HepG2 (cell line): ENCODE measurements at regions not wholly inside any gene's neighbourhood (a gene's known extent, or its start where the extent isn't known, plus 50 kb on each side); places are given as distances from the start of the nearest gene placed in this dataset.

ENCODE experiments used
- CTCF ChIP-seq: sonication (generic); formaldehyde crosslinking; IDR thresholded peaks from 2 replicates; pipeline ENCODE4 v1.5.0; 2020; ENCODE audit warnings: mild to moderate bottlenecking, missing genetic modification reagents, moderate library complexity
- HDAC6 ChIP-seq: fragments of 200-600 bp; sonication (generic); IDR thresholded peaks from 2 replicates; pipeline ENCODE4 v1.7.0; 2017; ENCODE audit warnings: mild to moderate bottlenecking, antibody characterized with exemption, low read length, low read depth
- REST ChIP-seq, 2 experiments: IDR thresholded peaks; 2 replicates each; pipeline ENCODE4 v1.6.1; 2011 to 2012; ENCODE audit warnings: low read length in 2 of 2, borderline replicate concordance in 1 of 2, low read depth in 1 of 2, mild to moderate bottlenecking in 1 of 2, moderate library complexity in 1 of 2
- ZNF235 ChIP-seq: sonication (generic); formaldehyde crosslinking; IDR thresholded peaks from 2 replicates; pipeline ENCODE4 v1.8.1; 2023; ENCODE audit warnings: mild to moderate bottlenecking, missing genetic modification reagents, borderline replicate concordance
- ZNF274 ChIP-seq: sonication (generic); formaldehyde crosslinking; IDR thresholded peaks from 2 replicates; pipeline ENCODE4 v1.5.1; 2020; ENCODE audit warnings: mild to moderate bottlenecking, missing genetic modification reagents

GRCh38 chr2:234818937-234819336 lies 132.9 kb upstream of the SH3BP4 start:
- TF ChIP-seq CTCF (CRISPR knock-in tag) (no peak), REST (IDR thresholded peaks at IDR 0.05; ENCODE audit: borderline replicate concordance in 1 of 2, low read depth in 1 of 2, low read length in 2 of 2) (no peak), ZNF235 (CRISPR knock-in tag) (no peak), ZNF274 (no peak), HDAC6 (no peak)
